Breast epithelium (tissue), 3 donors: ENCODE measurements at regions not wholly inside any gene's neighbourhood (a gene's known extent, or its start where the extent isn't known, plus 50 kb on each side); places are given as distances from the start of the nearest gene placed in this dataset.

ENCODE experiments used
- POLR2A ChIP-seq: fragments of 450-650 bp; IDR thresholded peaks from one replicate; pipeline ENCODE4 v1.6.1; 2016; ENCODE audit warnings: antibody characterized with exemption, mild to moderate bottlenecking, moderate library complexity
- POLR2AphosphoS5 ChIP-seq, 3 donors: sonication (generic); formaldehyde crosslinking; IDR thresholded peaks; one replicate each; pipeline ENCODE4 v1.6.1; 2017; ENCODE audit warnings: antibody characterized with exemption in 3 of 3
- TF ChIP-seq, protein P1 (sequence below), 3 donors: fragments of 450-650 bp; IDR thresholded peaks; one replicate each; pipeline ENCODE4 v1.5.1; 2016 to 2017; ENCODE audit warnings: antibody characterized with exemption in 3 of 3, mild to moderate bottlenecking in 3 of 3, moderate library complexity in 3 of 3

DNA sequence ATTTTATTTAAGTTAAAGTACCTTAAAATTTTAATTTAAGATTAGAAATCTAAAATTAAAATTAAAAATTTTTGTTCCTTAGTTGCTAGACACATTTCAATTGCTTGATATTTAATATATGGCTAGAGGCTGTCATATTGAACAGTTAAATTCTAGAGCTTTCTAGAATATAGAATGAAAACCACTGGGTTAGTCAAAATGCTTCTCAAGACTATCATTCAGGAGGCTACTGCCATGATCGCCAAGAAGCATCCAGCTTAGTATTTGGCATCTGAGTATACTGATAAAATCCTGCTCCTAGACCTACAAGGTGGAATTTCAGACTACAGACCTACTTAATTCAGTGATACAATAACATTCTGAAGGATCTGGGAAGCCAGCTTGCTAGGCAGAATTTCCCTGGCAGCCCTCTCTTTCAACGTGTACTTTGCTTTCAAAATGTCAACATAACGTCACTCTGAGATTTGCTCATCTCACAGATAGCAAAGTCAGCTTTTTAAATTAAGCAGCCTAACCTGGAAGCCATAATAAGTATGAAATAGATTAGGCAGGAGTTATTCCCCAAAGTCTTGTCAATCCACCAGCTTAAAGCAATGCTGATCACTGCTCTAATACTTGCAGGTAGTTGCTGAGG, 525.8 kb downstream of the FSCB start:
- TF ChIP-seq, protein P1, sequence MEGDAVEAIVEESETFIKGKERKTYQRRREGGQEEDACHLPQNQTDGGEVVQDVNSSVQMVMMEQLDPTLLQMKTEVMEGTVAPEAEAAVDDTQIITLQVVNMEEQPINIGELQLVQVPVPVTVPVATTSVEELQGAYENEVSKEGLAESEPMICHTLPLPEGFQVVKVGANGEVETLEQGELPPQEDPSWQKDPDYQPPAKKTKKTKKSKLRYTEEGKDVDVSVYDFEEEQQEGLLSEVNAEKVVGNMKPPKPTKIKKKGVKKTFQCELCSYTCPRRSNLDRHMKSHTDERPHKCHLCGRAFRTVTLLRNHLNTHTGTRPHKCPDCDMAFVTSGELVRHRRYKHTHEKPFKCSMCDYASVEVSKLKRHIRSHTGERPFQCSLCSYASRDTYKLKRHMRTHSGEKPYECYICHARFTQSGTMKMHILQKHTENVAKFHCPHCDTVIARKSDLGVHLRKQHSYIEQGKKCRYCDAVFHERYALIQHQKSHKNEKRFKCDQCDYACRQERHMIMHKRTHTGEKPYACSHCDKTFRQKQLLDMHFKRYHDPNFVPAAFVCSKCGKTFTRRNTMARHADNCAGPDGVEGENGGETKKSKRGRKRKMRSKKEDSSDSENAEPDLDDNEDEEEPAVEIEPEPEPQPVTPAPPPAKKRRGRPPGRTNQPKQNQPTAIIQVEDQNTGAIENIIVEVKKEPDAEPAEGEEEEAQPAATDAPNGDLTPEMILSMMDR (IDR thresholded peaks at IDR 0.05), result no peak
- TF ChIP-seq POLR2AphosphoS5 (IDR thresholded peaks at IDR 0.05), result no peak
- TF ChIP-seq POLR2A, result no peak
